ENCODE measurements at regions not wholly inside any gene's neighbourhood (a gene's known extent, or its start where the extent isn't known, plus 50 kb on each side); places are given as distances from the start of the nearest gene placed in this dataset.
"Not testable (repeated sequence)": the region's sequence is repeated elsewhere in the genome, so short reads cannot be mapped to it uniquely, and the experiment has no call there.

DNA sequence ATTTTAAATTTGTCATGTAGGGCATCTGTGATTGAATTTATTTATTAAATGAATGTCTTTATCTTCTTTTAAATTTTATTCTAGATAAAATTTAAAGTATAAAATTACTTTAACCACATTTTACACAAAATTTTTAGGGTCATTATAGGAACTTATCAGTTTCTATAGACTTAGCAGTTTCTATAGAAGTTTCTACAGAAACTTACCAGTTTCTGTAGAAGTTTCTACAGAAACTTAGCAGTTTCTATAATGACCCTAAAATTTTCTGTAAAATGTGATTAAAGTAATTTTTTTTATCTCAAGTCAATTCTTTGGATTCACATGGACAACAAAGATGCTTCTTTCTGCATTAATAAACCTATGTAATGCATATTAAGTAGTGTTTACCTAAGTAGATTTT lies 565.9 kb upstream of the TECRL start:
- DNase-seq (ENCODE audit: low spot score) = no peak

DNA sequence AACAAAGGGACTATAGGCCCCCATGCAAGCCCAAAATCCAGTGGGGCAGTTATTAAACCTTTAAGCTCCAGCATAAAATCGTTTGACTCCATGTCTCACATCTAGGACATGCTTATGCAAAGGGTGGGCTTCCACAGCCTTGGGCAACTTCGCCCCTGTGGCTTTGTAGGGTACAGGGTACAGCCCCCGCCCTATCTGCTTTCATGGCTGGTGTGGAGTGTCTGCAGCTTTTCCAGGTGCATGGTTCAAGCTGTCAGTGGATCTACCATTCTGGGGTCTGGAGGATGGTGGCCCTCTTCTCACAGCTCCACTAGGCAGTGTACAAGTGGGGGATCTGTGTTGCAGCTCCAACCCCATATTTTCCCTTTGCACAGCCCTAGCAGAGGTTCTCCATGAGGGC lies 559.8 kb upstream of the TECRL start:
- DNase-seq (ENCODE audit: low spot score) = no peak

DNA sequence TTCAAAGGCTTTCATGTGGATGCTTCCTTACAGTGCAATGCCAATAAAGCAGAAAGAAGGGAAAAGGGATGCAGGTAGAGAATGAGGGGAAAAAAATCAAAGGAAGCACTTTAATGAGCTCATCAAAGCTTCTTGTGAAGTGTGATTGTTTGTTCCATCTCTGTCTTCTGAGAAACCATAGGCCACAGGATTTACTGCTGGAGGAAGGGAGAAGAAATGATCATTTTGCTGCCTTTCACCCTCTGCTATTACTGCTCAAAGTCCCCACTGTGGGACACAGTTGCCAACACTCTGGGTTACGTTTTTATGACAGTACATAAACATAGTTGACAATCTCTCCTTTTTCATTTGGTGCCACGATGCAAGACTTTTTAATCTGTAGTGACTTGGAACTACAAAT lies 558.0 kb upstream of the TECRL start:
- no peak for DNase-seq (ENCODE audit: low spot score)

DNA sequence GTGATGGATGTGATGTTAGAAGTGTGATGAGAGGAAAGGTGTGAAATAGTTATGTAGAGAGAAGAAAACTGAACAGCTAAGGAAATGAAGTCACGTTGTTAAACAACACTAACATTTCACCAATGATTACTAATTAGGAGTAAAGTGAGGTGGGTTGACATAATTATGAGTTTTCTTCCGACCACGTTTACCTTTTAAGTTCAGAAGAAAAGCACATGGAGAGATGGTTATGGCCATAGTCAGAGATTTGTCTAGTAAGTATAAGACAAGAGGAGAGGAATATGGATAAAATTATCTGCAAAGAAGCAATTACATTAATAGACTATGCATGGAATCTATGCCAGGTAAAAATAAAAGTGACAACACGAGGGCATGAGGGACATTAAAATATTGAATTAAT lies 551.3 kb upstream of the TECRL start:
- no peak for DNase-seq (ENCODE audit: low spot score)

DNA sequence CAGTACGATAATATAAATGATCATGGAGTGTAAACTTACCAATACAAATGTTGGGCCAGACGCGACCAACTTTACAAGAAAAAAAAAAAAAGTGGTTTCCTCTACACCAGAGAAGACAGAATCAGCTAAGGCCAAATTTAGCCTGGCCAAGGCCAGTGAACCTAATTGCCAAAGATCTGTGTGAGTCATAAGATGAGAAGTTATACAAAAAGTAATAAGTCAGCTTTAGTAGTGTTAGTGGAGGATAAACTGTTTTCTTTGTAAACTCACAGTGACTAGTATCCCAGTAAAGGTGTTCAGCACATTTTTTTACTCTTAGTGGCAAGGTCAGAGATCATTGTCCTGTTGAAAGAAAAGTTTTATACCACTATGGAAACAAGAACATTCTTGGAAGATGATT lies 531.4 kb upstream of the TECRL start:
- DNase-seq (ENCODE audit: low spot score) = no peak

DNA sequence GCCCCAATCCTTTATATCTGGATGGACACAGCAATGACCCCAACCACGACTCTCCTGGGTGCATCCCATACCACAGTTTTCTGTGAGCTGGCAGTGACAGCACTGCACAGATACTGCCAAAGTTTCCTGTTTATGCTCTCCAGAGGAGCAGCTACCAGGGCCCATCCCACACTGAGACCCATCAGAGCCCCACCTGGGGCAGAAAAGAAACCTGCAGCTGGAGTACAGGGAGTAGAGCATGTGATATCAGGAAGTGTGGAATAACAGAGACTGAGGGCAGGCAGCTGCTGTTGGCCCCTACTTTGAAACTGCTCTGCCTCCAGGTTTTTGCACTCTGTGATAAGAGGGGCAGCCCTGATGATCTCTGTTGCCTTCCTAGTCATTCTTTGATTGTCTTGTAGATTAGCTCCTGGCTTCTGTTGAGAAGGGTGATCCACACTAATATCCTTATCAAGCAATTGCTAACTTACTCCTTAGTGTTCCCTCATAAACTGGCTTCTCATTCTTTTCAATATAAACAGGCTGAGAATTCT lies 526.3 kb upstream of the TECRL start:
- DNase-seq (ENCODE audit: low spot score) = no peak

DNA sequence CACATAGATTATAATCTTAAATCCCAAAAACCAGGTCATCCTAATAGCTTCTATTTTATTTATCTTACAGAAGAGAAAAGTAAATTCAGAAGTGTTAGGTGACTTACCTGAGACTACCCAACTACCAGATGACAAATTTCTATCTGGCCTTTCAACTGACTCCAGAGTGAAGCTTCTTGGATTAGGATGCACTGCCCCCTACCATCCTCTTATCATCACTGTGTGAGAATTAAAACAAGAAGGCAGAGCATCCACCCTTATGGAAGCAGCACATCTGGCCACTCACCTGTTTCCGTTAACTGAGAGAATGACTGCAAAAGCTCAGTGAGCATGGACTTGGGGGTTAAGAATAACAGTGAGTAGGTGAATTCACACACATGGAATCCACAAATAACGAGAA lies 502.6 kb upstream of the TECRL start:
- DNase-seq (ENCODE audit: low spot score) = no peak

DNA sequence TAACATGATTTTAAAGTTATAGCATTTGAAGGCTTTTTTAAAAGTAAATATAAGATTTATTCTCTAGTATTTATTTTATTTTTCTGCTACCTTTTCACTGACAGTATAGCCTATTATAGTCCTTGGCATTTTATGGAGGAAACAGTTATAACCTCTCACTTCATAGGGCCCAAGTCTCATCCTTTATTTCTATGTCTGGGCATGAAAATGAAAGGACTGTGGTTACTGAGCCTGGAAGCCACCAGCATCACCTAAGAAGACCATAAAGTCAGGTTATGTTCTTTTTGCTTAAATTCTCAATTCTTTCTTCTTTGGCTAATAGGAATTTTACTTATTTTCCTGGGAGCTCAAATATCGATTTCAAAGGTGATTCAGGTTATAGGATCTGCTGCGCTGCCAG lies 494.7 kb upstream of the TECRL start:
- DNase-seq (ENCODE audit: low spot score) = no peak

DNA sequence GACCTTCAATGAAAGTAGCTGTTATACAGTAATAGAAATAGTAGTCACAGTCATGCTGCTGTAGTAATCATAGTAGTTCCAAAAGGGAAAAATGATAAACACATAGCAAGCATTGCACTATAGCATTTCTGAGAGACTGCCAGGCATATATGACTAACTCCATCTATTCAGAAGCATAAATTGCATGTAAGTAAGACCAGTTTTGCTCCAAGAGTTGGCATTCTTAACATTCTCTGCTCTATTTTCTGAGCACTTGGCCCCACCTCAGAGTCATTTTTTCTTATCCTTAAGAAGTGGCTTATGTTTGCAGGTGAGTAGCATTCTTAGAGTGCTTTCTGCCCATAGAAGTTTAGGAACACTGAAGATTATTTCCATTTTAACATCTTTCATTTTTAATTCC lies 490.3 kb upstream of the TECRL start:
- peak; percentile 3 for DNase-seq (ENCODE audit: low spot score)

DNA sequence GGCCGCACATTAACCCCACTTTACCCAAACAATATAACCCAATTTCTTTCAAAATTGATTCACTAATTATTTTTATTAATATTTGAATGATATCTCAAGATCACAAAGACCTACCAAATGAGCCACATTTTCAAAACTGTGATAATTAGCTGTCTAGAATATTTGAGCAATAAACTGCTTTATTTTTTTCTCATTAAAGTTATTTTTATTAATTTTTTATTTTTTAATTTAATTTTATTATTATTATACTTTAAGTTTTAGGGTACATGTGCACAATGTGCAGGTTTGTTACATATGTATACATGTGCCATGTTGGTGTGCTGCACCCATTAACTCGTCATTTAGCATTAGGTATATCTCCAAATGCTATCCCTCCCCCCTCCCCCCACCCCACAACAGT lies 489.8 kb upstream of the TECRL start:
- DNase-seq (ENCODE audit: low spot score) = not testable (repeated sequence)

DNA sequence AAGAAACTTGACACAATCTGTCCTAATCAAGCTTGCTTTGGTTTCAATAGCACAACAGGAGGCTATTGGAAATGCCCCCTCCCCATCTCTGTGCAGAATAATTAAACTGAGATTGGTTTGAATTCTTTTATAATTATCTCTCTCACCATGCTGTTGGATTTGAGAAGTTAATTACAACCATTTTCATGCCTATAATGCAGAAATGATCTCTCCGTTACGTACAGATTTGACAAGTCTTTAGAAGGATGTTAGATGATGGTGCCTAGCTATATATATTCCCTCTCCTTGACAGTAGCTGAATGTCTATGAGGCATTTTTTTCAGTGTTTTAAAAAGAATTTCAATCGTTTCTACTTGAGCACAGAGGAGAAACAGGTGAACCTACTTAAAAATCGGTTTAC lies 488.4 kb upstream of the TECRL start:
- no peak for DNase-seq (ENCODE audit: low spot score)

DNA sequence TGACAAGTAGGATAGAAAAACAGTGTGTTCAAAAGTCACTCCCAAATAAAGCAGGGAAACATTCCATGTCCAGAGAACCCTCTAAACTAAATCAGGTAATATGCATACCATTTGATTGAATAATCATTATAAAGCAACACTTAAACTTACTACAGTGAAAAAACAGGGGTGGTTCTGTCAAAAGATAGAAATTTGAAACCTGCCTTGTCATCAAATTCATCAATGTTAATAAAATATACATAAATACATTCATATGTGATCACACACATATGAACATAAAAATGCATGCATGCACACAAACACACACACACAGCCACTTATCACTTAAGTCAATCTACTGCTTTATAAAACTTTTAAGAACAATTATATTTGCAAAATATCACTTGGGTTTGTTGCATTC lies 485.8 kb upstream of the TECRL start:
- DNase-seq (ENCODE audit: low spot score) = no peak

DNA sequence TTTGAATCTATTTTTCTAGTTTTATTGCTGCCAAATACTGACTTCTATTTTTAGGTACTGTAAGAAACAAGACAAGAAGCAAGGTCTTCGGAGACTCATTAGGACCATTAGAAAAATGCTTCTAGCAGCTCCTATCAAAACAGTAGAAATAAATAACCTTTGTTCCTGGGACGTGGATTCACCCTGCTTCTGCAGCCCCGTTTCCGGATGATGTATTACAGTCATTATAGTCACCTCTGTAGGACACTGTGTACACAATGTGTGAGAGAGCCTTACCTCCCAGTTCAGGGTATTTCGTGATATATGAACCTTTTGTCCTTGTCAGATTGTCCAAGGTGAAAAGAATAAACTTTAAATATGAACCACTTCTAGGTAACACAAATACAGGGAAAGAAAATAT lies 484.0 kb upstream of the TECRL start:
- no peak for DNase-seq (ENCODE audit: low spot score)

DNA sequence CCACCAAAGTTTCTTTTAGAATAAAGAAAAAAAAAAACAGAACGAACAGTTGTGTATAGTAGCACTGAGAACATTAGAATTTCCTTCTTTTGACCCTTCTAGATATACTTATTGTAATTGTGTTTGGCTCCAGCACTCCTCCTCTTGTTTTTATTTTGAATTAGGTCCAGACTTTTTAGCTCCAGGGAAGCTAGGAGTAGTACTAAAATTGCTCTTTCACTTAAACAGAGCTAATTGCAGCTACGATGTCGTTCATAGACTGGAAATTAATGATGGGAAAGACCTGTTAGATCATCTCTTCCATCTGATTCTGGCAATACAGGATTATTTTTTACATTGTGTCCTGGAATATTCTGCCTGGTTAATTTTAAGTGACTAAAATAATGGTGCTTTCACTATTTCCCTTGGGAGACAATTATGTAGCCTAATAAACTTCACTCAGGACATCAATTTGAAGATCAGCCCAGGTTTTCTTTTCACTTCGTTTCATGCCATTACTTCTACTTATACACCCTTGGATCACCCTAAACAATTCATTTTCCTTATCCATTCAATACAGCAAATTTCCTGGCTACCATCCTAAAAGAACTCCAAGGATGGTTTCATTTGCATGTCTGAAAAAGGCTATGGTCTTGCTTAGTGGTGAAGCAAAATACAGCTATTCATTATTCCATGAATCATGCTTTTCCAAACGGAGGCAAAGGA lies 480.8 kb upstream of the TECRL start:
- DNase-seq (ENCODE audit: low spot score) = no peak

DNA sequence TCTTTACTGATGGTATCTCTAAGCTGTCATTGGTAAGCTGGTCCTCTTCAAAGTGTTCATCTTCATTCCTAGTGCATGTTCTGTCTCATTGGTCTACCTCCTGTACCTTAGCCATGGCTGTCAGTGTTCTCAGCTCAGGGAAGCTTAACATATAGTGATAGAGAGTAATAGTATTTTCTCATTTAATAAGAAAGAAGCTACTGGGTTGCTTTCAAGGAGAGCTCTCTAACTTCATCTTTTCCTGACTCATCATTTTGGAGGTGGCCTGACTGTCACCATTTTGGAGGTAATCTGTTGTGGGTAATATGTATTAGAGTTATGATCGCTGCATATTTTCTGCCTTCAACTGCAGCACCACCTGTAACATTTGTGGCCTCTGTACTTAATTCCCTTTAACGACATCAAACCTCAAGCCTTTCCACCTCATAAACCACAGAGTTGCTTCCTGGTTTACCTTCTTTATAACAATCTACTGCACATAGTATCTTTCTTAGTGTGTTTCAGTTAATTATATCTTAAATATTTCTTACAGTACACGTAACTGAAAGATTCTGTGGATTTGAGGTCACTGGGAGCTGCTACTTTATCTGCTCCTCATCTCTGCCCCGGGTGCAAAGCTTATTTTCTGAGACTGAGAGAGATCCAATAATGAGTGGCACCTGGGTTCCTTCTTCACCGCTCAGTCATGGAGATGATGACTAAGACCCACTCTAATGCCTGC lies 474.0 kb upstream of the TECRL start:
- no peak for DNase-seq (ENCODE audit: low spot score)

DNA sequence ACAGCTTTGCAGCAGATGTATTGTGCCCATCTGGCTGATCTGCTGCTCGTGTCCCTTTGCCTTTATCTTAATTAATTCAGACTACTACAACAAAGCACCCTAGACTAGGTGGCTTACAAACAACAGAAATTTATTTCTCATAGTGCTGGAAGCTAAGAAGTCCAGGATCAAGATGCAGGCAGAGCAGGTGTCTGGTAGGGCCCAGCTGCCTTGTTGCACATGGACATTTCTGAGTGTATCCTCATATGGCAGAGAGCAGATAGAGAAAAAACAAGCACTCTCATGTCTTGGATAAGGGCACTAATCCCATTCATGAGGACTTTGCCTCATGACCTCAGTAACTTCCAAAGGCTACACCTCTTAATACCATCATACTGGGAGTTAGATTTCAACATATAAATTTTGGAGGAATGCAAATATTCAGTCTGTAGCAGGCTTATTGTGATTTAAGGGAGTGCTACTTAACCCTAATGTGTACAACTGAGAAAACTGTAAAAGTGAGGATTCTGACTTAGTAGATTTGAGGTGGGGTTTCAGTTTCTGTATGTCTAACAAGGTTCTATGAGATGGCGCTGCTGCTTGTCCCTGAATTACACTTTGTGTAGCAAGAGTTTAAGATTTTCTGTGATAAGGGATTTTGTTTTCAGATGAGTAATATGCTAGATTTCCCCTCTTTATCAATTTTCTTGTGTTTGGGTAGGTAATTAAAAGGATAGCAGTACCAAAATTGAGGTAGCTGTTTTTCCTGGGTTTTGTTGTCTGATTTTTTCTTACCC lies 473.2 kb upstream of the TECRL start:
- no peak for DNase-seq (ENCODE audit: low spot score)

DNA sequence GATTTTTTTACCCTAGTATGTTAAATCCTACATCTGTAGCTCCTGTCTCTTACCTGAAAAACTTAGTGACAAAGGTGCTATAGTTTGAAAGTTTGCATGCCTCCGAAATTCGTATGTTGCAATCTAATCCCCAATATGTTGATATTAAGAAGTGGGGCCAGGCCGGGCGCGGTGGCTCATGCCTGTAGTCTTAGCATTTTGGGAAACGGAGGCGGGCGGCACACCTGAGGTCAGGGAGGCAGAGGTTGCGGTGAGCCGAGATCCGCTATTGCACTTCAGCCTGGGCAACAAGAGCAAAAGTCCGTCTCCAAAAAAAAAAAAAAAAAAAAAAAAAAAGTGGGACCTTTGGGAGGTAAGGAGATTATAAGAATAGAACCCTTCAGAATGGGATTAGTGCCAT lies 471.3 kb upstream of the TECRL start:
- DNase-seq (ENCODE audit: low spot score) = no peak

DNA sequence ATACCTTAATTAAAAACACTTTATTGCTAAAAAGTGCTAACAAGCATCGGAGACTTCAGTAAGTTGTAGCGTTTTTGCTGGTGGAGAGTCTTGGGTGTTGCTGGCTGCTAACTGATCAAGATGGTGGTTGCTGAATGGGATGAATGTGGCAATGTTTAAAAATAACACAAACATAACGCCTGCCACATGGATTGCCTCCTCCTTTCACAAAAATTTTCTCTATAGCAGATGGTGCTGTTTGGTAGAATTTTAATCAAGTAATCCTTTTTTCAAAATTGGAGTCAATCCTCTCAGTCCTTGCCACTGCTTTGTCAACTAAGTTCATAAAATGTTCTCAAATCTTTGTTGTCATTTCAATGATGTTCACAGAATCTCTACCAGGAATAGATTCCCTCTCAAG lies 466.8 kb upstream of the TECRL start:
- no peak for DNase-seq (ENCODE audit: low spot score)

DNA sequence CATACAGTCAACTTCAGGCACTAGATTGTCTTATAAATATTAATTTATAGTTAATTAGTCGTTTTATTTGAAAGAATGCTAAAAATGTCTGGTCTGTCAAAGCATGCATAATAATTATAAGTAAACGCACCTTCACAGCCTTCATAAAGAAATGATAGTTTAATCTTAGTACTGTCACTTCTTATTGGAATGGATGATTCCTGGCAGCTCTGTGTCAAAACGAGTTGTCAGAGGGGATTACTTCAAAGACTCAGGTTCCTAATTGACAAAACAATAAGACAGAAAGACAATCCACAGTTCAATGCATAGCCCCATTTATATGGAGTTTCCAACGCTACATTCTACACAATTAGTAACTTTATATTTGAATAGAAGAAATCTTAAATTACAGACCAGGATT lies 461.3 kb upstream of the TECRL start:
- no peak for DNase-seq (ENCODE audit: low spot score)

DNA sequence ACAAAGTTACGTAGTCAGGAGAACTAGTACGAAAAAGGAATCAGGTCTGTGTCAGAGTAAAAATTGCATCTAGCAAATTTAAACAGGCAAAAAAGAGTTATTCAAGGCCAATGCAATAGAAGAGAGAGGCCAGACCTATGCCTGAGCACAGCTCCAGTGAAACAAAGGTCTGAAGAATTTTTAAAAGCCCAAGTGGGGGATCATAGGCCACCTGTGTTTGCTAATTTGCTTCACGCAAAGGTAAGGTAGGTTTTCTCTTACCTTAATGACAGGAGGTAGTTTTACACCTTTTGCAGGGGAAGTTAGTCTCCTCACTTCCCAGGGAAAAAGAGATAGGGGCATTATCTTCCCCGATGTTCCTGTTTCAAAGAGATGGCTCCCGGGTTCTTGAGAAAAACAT lies 448.6 kb upstream of the TECRL start:
- DNase-seq (ENCODE audit: low spot score) = no peak

DNA sequence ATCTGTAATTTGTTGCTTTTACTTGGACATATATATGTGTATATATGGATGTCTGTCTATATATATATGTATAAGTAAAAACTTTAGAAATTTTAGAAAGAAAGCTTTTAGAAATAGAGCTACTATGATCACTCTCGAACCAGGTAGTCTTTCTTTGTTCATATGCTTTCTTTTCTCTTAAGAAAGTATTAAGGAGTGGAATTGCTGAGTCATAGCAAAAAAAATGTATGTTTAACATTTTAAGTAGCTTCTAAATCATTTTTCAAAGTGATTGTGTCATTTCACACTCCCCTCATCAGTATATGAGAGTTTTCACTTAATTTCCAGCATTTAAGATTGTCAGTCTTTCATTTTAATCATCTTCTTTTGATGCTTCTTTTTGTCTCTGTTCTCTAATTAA lies 447.9 kb upstream of the TECRL start:
- DNase-seq (ENCODE audit: low spot score) = no peak

DNA sequence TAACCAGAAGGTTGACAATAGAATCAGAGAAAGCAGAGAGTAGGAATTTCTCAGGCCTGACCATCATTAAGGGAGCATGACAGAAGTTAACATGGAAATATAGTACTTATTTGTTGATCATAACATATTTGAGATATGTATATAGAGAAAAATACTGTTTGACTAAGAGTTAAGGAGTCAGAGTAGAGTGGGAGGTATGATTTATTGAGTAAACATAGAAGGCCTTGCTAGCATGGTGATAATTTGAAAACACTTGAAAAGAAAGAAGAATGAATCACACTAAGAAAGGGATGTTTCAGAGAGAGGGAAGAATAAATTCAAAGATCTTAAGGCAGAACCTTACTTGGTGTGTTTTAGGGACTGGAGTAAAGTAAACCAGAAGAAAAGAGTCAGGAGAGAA lies 437.2 kb upstream of the TECRL start:
- DNase-seq (ENCODE audit: low spot score) = no peak

DNA sequence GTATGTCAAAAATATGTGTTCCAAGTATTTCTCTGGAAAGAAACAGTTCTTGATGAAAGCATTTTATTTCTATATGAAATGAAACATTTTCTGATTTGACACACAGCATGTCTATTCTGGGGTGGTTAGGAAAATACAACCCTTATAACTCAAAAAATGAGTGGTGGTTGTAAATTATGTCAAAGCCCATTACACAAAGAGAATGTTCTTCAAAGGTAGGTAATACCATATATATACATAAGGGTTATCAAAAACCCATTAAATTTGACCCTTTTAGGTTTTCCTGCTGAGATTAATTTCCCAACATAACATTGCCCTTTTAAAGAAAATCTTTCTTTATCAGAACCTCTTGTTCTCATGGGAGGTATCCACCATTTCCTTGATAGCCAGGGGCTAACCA lies 420.5 kb upstream of the TECRL start:
- no peak for DNase-seq (ENCODE audit: low spot score)
